Tibial nerve (tissue), 4 donors: ENCODE measurements at regions not wholly inside any gene's neighbourhood (a gene's known extent, or its start where the extent isn't known, plus 50 kb on each side); places are given as distances from the start of the nearest gene placed in this dataset.

Source experiments
- EP300 ChIP-seq, 2 donors: sonication (generic); formaldehyde crosslinking; IDR thresholded peaks; one replicate each; pipeline ENCODE4 v1.6.1; 2017; ENCODE audit warnings: antibody characterized with exemption in 2 of 2, mild to moderate bottlenecking in 1 of 2
- POLR2A ChIP-seq, 2 donors: fragments of 450-650 bp; IDR thresholded peaks; one replicate each; pipeline ENCODE4 v1.6.1; 2017; ENCODE audit warnings: antibody characterized with exemption in 2 of 2, mild to moderate bottlenecking in 2 of 2, moderate library complexity in 2 of 2
- TF ChIP-seq, protein P1 (sequence below), 5 experiments: fragments of 200-600 bp in 3 of 5; fragments of 450-650 bp in 2 of 5; sonication (generic) in 3 of 5; IDR thresholded peaks; one replicate each; pipeline ENCODE4 v1.5.1; 2016 to 2019; ENCODE audit warnings: antibody characterized with exemption in 5 of 5, mild to moderate bottlenecking in 3 of 5, moderate library complexity in 2 of 5

DNA sequence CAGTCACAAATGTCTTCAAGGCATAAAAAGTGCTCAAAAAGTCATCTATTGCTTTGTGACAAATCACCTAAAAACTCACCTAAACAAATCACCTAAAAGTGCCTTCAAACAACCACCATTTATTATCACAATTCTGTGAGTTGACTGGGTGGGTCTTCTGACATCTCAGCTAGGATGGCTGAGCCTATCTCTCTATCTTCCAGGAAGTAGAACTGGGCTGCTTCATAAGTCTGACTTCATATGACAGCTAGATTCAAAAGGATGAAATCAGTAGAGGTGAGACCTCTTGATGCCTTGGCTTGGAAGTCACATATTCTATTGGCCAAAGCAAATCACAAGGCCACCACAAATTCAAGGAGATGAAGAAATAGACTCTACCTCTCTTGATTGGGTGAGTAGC lies 199.2 kb upstream of the SLC39A10 start:
- TF ChIP-seq POLR2A (IDR thresholded peaks at IDR 0.05) (no peak), EP300 (IDR thresholded peaks at IDR 0.05) (no peak)
- TF ChIP-seq, protein P1, sequence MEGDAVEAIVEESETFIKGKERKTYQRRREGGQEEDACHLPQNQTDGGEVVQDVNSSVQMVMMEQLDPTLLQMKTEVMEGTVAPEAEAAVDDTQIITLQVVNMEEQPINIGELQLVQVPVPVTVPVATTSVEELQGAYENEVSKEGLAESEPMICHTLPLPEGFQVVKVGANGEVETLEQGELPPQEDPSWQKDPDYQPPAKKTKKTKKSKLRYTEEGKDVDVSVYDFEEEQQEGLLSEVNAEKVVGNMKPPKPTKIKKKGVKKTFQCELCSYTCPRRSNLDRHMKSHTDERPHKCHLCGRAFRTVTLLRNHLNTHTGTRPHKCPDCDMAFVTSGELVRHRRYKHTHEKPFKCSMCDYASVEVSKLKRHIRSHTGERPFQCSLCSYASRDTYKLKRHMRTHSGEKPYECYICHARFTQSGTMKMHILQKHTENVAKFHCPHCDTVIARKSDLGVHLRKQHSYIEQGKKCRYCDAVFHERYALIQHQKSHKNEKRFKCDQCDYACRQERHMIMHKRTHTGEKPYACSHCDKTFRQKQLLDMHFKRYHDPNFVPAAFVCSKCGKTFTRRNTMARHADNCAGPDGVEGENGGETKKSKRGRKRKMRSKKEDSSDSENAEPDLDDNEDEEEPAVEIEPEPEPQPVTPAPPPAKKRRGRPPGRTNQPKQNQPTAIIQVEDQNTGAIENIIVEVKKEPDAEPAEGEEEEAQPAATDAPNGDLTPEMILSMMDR (IDR thresholded peaks at IDR 0.05): no peak
